ENCODE measurements at regions not wholly inside any gene's neighbourhood (a gene's known extent, or its start where the extent isn't known, plus 50 kb on each side); places are given as distances from the start of the nearest gene placed in this dataset.

DNA sequence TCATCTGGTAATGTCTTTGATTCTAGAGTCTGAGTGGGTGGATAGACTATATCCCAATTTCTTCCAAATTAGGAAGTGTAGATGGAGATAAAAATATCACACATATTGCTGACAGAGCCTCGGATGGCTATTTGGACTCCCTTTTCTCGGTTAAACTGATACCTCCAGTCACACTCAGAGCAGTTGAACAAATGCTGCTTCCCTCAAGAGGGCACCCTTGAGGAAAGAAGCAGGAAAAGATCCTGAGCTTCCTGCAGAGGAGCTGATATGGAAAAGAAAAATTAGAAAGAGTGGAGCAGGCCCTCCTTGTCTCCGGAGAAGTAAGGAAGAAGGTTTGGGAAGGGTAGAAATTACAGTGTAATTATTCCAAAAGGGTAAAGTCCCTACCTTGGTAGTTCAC is 96.2 kb upstream of the CCSER1 start:
- H3K4me3 ChIP-seq (ENCODE audit: low read length) = no peak overlapping the region
- peak; percentile 40 for DNase-seq (ENCODE audit: low read depth)
- TF ChIP-seq, protein P1, sequence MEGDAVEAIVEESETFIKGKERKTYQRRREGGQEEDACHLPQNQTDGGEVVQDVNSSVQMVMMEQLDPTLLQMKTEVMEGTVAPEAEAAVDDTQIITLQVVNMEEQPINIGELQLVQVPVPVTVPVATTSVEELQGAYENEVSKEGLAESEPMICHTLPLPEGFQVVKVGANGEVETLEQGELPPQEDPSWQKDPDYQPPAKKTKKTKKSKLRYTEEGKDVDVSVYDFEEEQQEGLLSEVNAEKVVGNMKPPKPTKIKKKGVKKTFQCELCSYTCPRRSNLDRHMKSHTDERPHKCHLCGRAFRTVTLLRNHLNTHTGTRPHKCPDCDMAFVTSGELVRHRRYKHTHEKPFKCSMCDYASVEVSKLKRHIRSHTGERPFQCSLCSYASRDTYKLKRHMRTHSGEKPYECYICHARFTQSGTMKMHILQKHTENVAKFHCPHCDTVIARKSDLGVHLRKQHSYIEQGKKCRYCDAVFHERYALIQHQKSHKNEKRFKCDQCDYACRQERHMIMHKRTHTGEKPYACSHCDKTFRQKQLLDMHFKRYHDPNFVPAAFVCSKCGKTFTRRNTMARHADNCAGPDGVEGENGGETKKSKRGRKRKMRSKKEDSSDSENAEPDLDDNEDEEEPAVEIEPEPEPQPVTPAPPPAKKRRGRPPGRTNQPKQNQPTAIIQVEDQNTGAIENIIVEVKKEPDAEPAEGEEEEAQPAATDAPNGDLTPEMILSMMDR (IDR thresholded peaks at IDR 0.05; ENCODE audit: insufficient read depth, low read depth, low read length, missing control alignments) = peak; percentile 54

DNA sequence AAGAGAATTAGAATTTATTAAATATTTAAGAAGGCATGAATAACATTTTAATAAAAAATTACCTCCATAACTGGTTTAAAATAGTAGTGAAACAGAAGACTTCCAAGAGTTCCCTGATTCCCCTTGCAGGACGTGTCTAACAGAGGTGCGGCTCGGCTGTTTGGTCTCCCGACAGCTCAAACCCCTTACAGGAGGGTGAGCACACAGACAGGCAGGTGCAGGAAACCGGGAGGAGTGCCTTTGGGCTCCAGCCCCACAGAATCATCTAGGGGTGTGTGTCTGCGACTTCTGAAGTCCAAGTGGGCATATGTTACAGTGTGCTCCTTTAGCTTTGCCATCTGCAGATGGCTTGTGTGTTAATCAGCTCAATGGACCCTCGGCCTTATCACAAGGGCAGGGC is 88.1 kb upstream of the CCSER1 start:
- DNase-seq (ENCODE audit: low read depth) = no peak
- TF ChIP-seq, protein P1 (IDR thresholded peaks at IDR 0.05; ENCODE audit: insufficient read depth, low read depth, low read length, missing control alignments) = no peak
- H3K4me3 ChIP-seq (ENCODE audit: low read length) = no peak overlapping the region

- DNase-seq (ENCODE audit: low read depth) = no peak
- TF ChIP-seq, protein P1 (IDR thresholded peaks at IDR 0.05; ENCODE audit: insufficient read depth, low read depth, low read length, missing control alignments) = no peak
- H3K4me3 ChIP-seq (ENCODE audit: low read length) = no peak overlapping the region
These were observed 75.2 kb upstream of the CCSER1 start for GRCh38 chr4:90051999-90052398.

GRCh38 chr4:90057091-90057490 is 70.1 kb upstream of the CCSER1 start:
- H3K4me3 ChIP-seq (ENCODE audit: low read length) = no peak overlapping the region
- TF ChIP-seq, protein P1 (IDR thresholded peaks at IDR 0.05; ENCODE audit: insufficient read depth, low read depth, low read length, missing control alignments) = no peak
- no peak for DNase-seq (ENCODE audit: low read depth)

DNA sequence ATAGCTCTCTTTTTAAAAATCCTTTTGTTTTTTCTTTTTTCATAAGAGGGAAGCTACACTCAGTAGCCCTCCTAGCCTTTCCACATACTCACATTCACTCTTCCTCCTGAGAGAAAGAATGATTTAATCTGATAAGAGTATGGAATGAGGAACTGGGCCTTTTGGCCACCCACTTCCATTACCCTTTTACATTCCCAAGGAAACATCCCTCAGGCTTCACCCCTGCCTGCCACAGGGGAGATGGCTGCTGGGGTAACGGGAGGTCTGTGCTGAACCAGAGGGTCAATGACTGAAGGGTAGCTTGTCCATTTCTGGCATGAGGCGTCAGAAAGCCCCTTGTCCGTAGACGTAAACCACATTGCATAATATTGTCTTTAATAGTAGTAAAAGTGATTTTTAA is 67.2 kb upstream of the CCSER1 start:
- H3K4me3 ChIP-seq (ENCODE audit: low read length) = no peak overlapping the region
- DNase-seq (ENCODE audit: low read depth) = no peak
- TF ChIP-seq, protein P1 (IDR thresholded peaks at IDR 0.05; ENCODE audit: insufficient read depth, low read depth, low read length, missing control alignments) = no peak

GRCh38 chr4:90061881-90062280 is 65.3 kb upstream of the CCSER1 start:
- DNase-seq (ENCODE audit: low read depth) = no peak
- TF ChIP-seq, protein P1 (IDR thresholded peaks at IDR 0.05; ENCODE audit: insufficient read depth, low read depth, low read length, missing control alignments) = no peak
- H3K4me3 ChIP-seq (ENCODE audit: low read length) = no peak overlapping the region

DNA sequence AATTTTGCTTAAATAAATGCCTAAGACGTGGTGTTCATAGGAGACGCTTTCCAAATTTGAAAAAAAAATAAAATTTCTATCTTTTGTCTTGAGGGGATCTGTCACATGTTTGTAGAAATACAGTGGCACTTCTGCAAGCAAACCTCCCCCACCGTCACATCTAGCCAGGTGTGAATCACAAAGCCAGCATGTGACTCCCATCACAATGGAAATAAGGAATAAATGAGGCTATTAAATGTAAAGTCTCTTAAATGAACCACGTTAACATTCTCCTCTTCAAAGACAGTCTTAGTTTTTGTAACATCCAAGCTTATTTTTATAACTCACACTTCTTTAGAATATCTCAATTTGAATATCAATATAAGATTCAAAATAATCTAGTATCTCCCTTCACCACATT is 63.0 kb upstream of the CCSER1 start:
- TF ChIP-seq, protein P1 (IDR thresholded peaks at IDR 0.05; ENCODE audit: insufficient read depth, low read depth, low read length, missing control alignments) = no peak
- no peak overlapping the region for H3K4me3 ChIP-seq (ENCODE audit: low read length)
- no peak for DNase-seq (ENCODE audit: low read depth)
